Myocyte (in vitro differentiated cells): ENCODE measurements at regions not wholly inside any gene's neighbourhood (a gene's known extent, or its start where the extent isn't known, plus 50 kb on each side); places are given as distances from the start of the nearest gene placed in this dataset.
A peak's percentile ranks its signal among the peaks of the same experiment; 100 is the strongest.

Experiments
- DNase-seq: peaks from one replicate; pipeline ENCODE4 v3.0.0-alpha.2; 2012; ENCODE audit warnings: low read depth

- DNase-seq = no peak
These were observed 94.6 kb upstream of the SGCD start for GRCh38 chr5:156232251-156232869.

- no peak for DNase-seq
These were observed 89.6 kb upstream of the SGCD start for GRCh38 chr5:156237361-156237760.

DNA sequence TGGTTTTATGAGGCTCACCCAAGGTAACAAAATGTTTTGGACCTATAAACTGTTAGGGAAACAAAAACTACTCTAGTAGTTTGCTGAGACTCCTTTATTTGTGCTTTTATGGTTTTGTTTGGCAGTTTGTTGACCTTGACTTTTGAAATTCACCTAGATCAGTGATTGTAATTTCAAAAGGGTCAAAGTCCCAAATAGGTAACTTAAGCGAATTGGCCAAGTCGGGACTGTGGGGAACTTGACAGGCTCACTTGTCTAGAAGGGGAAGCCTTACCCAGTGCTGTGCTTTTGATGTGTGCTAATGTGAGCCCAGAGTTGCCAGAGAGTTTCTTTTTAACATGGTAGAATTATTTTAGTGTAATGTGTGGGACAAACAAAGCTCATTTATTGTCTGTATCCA is 87.2 kb upstream of the SGCD start:
- no peak for DNase-seq

DNA sequence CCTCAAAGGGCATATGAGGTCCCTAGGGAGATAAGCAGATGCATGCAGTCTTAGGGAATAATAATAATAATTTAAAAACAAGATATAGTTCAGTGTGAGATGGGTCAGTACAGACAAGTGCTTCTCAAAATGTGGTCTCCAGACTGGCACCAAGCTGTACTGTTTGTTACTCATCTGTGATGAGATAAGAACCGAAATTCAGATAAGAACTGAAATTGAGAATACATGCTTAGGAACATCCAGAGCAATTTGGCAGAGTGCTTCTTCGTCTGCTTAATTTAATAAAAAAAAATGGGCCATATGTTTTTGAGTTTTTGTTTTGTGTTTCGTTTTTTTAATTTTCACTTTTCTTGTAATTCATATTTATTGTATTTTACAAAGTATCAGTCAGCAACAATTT is 86.5 kb upstream of the SGCD start:
- no peak for DNase-seq

DNA sequence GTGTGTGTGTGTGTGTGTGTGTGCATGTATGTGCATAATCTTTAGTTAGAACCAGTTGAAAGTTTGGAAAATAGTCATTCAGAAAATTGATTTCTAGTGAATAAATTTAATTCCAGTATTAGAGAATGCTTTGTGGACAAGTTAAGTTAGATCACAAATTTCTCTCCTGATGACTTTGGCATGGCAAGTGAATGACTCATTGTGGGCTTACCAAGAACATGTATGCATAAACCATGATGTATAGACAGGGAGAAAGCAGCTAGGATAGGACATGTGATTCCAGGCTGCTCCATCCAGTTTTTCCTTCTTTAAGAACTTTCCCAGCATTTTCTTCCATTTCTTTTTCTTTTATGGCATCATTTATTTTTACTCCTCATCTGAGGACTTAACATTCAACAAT is 85.7 kb upstream of the SGCD start:
- DNase-seq = no peak

DNA sequence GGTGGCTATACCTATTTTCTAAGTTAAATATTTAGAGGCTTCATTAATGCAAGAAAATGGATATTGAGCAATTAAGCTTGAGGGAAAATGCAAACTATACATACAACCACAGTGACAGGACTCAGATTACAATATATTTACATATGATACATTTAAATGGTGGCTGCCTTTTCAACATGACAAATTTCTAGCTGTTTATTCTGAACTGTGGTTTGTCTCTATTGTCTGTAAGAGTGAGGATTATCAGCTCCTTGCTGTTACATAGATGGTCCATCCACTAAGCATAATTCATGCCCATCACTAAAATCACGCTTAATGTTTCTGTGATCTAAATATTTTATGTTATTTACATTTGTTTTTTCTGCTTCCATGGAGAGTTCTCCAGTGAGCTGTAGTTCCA is 81.1 kb upstream of the SGCD start:
- no peak for DNase-seq

DNA sequence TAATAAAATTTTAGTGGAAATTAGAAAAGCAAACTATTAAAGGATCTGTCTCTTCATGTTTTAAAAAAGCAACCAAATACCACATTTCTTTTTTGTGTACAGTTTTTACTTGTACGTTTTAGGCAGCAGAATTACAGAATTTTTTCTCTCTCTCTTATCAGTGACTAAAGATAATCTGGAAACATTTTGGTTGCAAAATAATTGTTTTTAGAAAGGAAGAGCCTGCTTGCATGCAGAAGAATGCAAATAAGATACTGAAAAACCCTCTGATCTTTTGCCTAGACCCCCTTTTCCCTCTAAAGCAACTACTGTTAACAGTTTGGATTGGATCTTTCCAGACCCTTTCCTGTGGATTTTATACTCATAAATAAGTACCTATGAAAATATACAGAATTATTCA is 75.9 kb upstream of the SGCD start:
- DNase-seq = no peak

DNA sequence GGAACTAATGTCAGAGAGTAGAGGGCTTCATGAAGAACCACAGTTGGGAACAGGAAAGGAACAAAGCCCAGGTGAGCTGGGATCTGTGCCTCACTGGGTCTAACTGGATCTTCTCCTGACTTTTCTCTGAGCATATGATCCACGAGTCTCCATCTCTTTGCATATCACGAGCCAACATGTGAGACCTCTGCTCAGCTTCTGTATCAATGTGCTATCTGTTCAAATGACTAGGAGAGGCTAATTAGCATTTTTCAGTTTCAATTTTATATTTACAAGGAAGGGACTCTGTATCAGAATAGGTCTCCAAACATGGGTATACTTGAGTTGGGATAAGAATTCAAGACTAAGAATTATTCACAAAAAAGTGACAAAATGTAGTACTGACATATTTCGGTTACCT is 73.8 kb upstream of the SGCD start:
- no peak for DNase-seq

DNA sequence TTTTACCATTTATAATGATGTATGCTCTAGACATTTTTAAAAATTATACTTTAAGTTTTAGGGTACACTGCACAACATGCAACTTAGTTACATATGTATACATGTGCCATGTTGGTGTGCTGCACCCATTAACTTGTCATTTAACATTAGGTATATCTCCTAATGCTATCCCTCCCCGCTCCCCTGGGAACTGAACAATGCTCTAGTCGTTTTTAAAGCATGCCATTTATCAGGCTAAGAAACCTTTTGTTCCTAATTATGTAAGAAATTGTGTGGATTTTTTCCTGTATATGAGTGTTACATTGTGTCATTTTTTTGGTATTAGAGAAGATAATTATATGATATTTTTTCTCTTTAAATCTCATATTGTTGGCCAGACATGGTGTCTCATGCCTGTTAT is 72.8 kb upstream of the SGCD start:
- no peak for DNase-seq

DNA sequence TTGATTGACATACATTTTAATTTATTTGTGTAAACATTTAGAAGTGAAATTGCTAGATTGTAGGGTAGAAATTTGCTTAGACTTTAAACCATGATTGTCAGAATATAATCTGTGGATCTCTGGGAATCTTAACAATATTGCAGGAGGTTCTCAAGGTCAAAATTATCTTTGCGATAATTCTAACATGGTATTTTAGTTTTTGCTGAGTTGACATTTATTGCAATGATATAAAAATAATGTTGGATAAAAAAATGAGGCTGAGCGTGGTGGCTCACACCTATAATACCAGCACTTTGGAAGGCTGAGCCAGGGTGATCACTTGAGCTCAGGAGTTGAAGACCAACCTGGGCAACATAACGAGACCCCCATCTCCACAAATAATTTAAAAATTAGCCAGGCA is 70.3 kb upstream of the SGCD start:
- no peak for DNase-seq

- no peak for DNase-seq
These were observed 68.0 kb upstream of the SGCD start for GRCh38 chr5:156258934-156259333.

DNA sequence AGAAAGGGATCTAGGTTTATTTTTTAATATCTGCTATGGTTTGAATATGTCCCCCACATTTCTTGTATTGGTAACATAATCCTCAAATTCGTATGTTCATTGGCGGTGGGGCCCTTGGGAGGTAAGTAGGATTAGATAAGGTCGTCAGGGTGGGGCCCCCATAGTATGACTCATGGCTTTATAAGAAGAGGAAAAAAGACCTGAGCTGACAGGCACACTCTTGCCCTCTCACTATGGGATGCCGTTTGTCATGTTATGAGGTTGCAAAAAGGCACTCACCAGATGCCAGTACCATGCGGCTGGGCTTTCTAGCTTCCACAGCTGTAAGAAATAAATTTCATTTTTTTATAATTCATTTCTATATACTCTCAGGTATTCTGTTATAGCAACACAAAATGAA is 67.3 kb upstream of the SGCD start:
- no peak for DNase-seq

DNA sequence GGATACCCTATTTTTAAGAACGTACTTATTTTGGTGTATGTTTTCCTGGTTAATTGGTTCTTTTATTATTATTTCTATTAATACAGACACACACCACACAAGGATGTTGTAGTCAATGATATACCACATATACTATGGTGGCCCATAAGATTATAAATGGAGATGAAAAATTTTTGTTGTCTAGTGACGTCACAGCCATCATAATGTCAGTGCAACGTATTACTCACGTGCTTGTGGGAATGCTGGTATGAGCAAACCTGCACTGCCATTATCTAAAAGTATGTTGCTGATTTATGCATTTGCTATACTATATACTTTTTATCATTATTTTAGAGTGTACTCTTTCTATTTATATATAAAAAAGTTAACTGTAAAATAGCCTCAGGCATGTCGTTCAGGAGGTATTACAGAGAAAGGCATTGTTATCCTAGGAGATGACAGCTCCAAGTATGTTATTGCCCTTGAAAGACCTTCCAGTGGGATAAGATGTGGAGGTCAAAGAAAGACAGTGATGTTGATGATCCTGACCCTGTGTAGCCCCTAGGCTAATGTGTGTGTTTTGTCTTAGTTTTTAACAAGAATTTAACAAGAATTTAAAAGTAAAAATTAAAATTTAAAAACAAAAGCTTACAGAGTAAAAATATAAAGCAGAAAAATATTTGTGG is 65.6 kb upstream of the SGCD start:
- no peak for DNase-seq

DNA sequence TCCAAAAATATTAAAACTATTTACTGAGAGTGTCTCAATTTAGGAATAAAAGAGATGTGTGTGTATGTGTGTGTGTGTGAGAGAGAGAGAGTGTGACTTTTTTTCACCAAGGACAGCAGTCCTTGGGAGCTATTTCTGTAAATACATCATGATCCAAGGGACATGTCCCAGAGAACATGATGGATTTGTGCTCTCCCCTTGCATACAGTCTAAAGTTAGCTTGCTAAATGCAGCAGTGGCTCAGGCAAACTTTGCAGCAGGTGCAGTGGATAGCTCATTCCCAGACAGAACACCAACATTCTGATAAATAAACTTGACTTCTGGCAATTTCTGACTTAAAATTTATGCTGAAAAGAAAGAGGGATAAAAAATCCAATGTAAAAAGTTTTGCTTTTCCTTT is 55.4 kb upstream of the SGCD start:
- peak; percentile 45 for DNase-seq

DNA sequence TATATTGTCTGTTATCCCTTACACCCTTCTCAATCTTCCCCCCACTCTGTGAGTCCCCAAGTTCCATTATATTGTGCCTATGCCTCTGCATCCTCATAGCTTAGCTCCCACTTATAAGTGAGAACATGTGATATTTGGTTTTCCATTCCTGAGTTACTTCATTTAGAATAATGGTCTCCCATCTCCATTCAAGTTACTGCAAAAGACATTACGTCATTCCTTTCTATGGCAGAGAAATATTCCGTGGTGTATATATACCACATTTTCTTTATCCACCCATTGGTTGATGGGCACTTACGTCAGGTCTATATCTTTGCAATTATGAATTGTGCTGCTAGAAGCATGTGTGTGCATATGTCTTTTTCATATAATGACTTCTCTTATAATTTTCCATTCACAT is 54.8 kb upstream of the SGCD start:
- DNase-seq = no peak

DNA sequence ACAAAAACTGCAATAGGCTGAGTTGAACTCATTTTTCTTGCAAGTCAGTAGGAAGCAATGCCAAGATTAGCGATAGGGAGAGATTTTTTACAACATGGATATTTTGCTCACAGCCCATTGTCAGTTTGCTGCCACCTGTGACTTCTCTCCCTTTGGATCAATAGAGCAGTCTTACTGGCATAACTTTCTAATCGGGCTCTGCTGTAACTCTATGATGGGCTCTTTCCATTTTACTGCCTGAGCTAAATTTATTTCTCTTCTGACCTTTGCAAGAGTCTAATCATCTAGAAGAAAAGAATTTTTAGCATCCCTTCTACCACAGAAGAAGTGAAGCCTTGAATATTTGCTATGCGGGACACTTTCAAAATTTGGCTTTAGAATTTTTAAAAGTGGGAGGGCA is 53.6 kb upstream of the SGCD start:
- DNase-seq = no peak

- no peak for DNase-seq
These were observed 52.5 kb upstream of the SGCD start for GRCh38 chr5:156274453-156274852.
